HG02981 (cell line): ENCODE measurements at regions not wholly inside any gene's neighbourhood (a gene's known extent, or its start where the extent isn't known, plus 50 kb on each side); places are given as distances from the start of the nearest gene placed in this dataset.

ENCODE experiments used
- ATAC-seq: cut with Tn5 transposase; IDR thresholded peaks from one replicate; pipeline ENCODE4 v1.9.1; 2021; ENCODE audit warnings: mild to moderate bottlenecking, moderate library complexity; ENCODE audit not compliant: unreplicated experiment

GRCh38 chr13:80475718-80476117 is 134.8 kb upstream of the SPRY2 start:
- no peak for ATAC-seq

- ATAC-seq = no peak
These were observed 132.8 kb upstream of the SPRY2 start for GRCh38 chr13:80473695-80474094.

GRCh38 chr13:80469853-80470381 is 129.0 kb upstream of the SPRY2 start:
- no peak for ATAC-seq

GRCh38 chr13:80469105-80469852 is 128.4 kb upstream of the SPRY2 start:
- no peak for ATAC-seq

GRCh38 chr13:80465321-80465720 is 124.4 kb upstream of the SPRY2 start:
- no peak for ATAC-seq

DNA sequence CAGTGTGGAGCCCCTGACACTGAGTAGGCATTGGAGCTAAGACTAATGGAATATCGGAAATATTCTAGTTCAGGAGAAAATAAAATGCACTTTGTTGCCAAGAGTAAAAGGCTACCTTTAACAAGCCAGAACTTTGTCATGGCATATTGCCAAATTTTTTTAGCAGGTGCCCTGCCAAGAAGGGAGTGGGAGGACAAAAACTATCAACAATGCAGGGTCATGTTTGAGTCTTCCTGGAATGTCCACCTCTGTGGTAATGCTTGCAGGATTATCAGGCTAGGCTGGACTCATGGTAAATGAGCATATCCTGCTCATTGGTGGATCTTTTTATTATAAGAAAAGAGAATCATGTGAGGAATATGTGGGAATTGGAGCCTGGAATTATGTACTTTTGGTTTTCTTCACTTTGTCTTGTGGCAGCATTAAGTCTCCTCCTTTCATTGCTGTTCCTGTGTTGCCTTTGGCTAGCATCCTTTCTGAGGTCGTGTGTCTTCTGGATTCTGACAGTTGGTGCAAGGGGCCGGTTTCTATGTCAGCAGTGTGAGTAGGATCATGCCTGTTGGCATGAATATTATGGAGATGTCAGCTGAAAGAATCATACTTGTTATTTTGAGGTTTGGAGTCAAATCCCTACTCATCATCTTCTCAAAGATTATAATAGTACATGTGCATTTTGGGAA is 122.9 kb upstream of the SPRY2 start:
- no peak for ATAC-seq

DNA sequence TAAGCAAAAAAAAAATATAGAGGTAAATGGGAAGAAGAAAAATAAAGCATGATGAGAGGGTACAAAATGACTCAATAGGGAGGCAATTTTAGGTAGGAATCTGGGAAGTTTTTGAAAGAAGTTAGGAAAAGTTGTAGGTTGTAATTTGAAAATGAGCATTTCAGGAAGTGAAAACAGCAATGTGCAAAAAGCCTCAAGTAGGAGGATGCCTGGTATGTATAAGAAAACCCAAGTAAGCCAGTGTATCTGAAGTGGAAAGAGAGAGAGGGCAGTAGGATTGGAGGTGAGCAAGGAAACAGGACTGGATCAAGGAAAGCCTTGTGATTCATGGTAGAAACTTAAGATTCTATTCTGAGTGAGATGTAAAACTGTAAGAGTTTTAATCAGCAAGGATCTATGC is 121.6 kb upstream of the SPRY2 start:
- no peak for ATAC-seq

- ATAC-seq = no peak
These were observed 121.1 kb upstream of the SPRY2 start for GRCh38 chr13:80462037-80462436.

GRCh38 chr13:80458543-80458942 is 117.6 kb upstream of the SPRY2 start:
- no peak for ATAC-seq

DNA sequence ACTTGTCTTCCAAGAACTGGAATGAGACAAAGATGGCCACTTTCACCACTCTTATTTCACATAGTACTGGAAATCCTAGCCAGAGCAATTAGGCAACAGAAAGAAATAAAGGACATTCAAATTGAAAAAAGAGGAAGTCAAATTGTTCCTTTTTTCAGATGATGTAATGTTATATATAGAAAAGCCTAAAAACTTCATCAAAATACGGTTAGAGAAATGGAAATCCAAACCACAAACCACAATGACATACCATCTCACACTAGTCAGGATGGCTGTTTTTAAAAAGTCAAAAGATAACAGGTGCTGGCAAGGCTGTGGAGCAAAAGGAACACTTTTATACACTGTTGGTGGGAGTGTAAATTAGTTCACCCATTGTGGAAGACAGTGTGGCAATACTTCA is 113.3 kb upstream of the SPRY2 start:
- peak; percentile 77 for ATAC-seq

- ATAC-seq = no peak
These were observed 111.4 kb upstream of the SPRY2 start for GRCh38 chr13:80452279-80452678.

GRCh38 chr13:80451641-80452040 is 110.7 kb upstream of the SPRY2 start:
- no peak for ATAC-seq

DNA sequence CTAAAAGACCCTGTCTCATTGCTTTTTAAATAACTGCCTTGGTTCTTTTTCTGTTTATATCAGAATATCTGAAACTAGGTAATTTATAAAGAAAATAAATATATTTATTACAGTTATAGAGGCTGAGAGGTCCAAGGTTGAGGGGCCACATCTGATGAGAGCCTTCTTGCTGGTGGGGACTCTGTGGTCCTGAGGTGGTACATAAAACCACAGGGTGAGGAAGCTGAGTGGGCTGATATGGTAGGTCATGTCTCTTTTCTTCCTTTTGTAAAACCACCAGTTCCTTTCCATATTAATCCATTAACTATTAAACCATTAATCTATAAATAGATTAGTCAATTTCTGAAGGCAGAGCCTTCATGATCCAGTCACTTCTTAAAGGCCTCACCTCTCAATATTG is 109.5 kb upstream of the SPRY2 start:
- ATAC-seq = no peak

DNA sequence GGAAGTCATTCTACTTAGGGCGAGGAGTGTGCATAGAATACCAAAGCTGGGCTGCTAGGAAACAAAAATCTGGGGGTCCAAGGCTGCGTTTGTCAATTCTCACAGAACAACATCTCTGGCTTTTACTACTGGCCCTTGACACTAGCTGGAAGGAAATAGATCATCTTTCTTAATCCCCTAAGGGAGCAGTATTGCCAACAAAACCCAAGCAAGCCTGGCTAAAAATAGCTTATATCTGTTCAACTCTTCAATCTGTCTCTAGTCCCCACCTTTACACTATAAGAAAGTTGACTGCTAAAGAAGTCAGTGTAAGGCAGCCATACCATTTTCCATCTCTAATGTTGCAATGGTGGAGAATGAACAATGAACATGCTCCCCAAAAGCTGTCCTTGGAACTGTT is 107.8 kb upstream of the SPRY2 start:
- no peak for ATAC-seq

DNA sequence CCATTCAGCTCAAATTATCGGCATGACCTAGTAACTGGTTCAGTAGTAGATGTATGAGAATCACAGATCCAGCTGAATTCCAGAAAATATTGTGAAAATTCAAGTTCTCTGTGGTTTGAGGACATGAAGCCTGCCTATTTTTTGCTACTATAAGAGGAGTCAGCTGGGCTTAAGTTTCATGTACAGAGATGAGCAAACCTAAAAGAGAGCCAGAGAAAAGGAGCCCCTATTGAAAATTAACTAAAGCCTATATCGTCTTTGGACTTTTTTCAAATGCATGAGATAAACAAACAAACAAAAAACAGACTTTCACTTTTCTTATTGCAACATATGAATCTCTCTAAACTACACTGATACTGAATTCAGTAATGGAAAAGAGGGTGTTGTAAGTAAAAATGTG is 106.8 kb upstream of the SPRY2 start:
- ATAC-seq = peak; percentile 34

- no peak for ATAC-seq
These were observed 103.5 kb upstream of the SPRY2 start for GRCh38 chr13:80444240-80445015.

- no peak for ATAC-seq
These were observed 101.7 kb upstream of the SPRY2 start for GRCh38 chr13:80442609-80443008.

DNA sequence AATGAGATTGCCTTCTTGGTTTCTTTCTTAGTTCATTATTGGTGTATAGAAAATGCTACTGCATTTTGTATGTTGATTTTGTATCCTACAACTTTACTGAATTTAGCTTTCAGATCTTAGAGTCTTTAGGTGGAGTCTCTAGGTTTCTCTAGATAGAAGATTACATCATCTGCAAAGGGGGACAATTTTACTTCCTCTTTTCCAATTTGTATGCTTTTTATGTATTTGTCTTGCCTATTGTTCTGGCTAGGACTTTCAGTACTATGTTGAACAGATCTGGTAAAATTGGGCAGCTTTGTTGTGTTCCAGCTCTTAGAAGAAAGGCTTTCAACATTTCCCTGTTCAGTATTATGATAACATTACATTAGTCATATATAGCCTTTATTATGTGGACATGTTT is 101.0 kb upstream of the SPRY2 start:
- ATAC-seq = no peak

GRCh38 chr13:80438521-80438920 is 97.6 kb upstream of the SPRY2 start:
- ATAC-seq = no peak

GRCh38 chr13:80437231-80437630 is 96.3 kb upstream of the SPRY2 start:
- ATAC-seq = no peak

DNA sequence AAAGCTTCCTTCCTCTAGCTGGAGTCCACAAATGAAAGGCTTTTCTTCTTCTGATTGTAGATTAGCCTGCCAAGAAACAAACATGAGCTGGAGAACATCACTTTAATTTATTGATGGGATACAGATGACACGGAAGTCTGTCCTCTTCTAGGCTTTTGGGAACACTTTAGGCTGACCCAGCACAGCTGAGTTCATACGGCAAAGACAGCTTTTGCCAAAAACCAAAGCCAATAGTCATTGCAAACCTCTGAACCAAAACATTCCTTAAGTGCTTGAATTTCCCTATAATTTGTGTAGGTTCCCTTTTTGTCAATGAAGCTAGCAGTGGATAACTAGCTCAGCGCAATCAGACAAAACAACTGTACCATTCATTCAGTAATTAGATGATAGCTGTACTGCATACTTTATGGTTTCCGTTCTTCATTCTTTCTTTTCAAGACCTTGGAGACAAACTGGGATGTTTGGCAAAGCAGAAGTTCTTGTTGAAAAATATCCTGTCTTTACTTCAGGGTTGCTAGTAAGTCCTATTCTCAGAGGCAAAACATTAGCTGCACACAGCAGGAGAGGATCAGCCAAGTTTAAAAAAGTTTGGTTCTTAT is 95.7 kb upstream of the SPRY2 start:
- no peak for ATAC-seq
